ENCODE measurements at regions not wholly inside any gene's neighbourhood (a gene's known extent, or its start where the extent isn't known, plus 50 kb on each side); places are given as distances from the start of the nearest gene placed in this dataset.

- no peak for TF ChIP-seq ZBTB33 (IDR thresholded peaks at IDR 0.05)
- no peak for TF ChIP-seq RAD21 (IDR thresholded peaks at IDR 0.05)
- TF ChIP-seq TAF1 (conservative IDR thresholded peaks at IDR 0.05), result no peak
Observed at GRCh38 chr12:27901959-27902358, 70.6 kb downstream of the PTHLH start (continued).

- TF ChIP-seq HNF4G (IDR thresholded peaks at IDR 0.05), result no peak
- WGBS, result 77% methylated on average over 8 of the region's 8 CpGs
- no peak for DNase-seq (ENCODE audit: low spot score)
- no peak overlapping the region for H3K4me3 ChIP-seq (ENCODE audit: low read depth in 1 of 3, low read length in 3 of 3)
- no peak overlapping the region for H3K27ac ChIP-seq (ENCODE audit: low read depth in 1 of 2, low read length in 2 of 2)
- H3K4me1 ChIP-seq (ENCODE audit: control insufficient read depth in 4 of 4, insufficient read depth in 4 of 4, low read length in 3 of 4), result peaks cover 1 to 13% (median 4%) of the 10 kb centered on the region in 4 donors
- no peaks in the 10 kb centered on the region for H3K27me3 ChIP-seq (ENCODE audit: control insufficient read depth in 4 of 4, insufficient read depth in 4 of 4, low read length in 3 of 4)
- peaks cover 0 to 2% (median under 1%) of the 10 kb centered on the region in 4 donors for H3K9me3 ChIP-seq (ENCODE audit: control insufficient read depth in 4 of 4, low read length in 3 of 4)
- H3K36me3 ChIP-seq (ENCODE audit: control insufficient read depth in 4 of 4, insufficient read depth in 3 of 4, low read depth in 1 of 4, low read length in 3 of 4), result no peaks in the 10 kb centered on the region
- no peak overlapping the region for H3K9ac ChIP-seq (ENCODE audit: low read depth in 1 of 2, low read length in 2 of 2)
Observed at GRCh38 chr12:27900920-27901879, 71.3 kb downstream of the PTHLH start.

GRCh38 chr12:27899151-27899661, 73.3 kb downstream of the PTHLH start:
- peaks cover 1 to 13% (median 4%) of the 10 kb centered on the region in 4 donors for H3K4me1 ChIP-seq (ENCODE audit: control insufficient read depth in 4 of 4, insufficient read depth in 4 of 4, low read length in 3 of 4)
- no peak for DNase-seq (ENCODE audit: low spot score)
- H3K9ac ChIP-seq (ENCODE audit: low read depth in 1 of 2, low read length in 2 of 2), result no peak overlapping the region
- WGBS, result 72% methylated on average over 7 of the region's 7 CpGs
- H3K27me3 ChIP-seq (ENCODE audit: control insufficient read depth in 4 of 4, insufficient read depth in 4 of 4, low read length in 3 of 4), result no peaks in the 10 kb centered on the region
- no peak for TF ChIP-seq YY1 (IDR thresholded peaks at IDR 0.05)
- TF ChIP-seq GABPA (IDR thresholded peaks at IDR 0.05 in 1 of 2, conservative IDR thresholded peaks at IDR 0.05 in 1 of 2), result no peak
- no peak for TF ChIP-seq CTCF (IDR thresholded peaks at IDR 0.05; ENCODE audit: low read depth, low read length, missing input control)
- no peak for TF ChIP-seq ATF3 (IDR thresholded peaks at IDR 0.05)
- TF ChIP-seq REST (IDR thresholded peaks at IDR 0.05), result no peak
- no peak overlapping the region for H3K27ac ChIP-seq (ENCODE audit: low read depth in 1 of 2, low read length in 2 of 2)
- H3K4me3 ChIP-seq (ENCODE audit: low read depth in 1 of 3, low read length in 3 of 3), result no peak overlapping the region
- H3K36me3 ChIP-seq (ENCODE audit: control insufficient read depth in 4 of 4, insufficient read depth in 3 of 4, low read depth in 1 of 4, low read length in 3 of 4), result no peaks in the 10 kb centered on the region
- no peaks in the 10 kb centered on the region for H3K9me3 ChIP-seq (ENCODE audit: control insufficient read depth in 4 of 4, low read length in 3 of 4)

Data from liver (tissue), 8 donors.